ENCODE measurements at regions not wholly inside any gene's neighbourhood (a gene's known extent, or its start where the extent isn't known, plus 50 kb on each side); places are given as distances from the start of the nearest gene placed in this dataset.

- 27% methylated on average over 1 of the region's 1 CpG for WGBS (ENCODE audit: insufficient coverage)
- Histone ChIP-seq H3K4me3 (ENCODE audit: low read length) (no peak overlapping the region), H3K36me3 (ENCODE audit: control insufficient read depth, insufficient read depth, low read length) (no peaks in the 10 kb centered on the region), H3K4me1 (ENCODE audit: control insufficient read depth, insufficient read depth, low read length) (no peaks in the 10 kb centered on the region), H3K27ac (ENCODE audit: low read length) (no peak overlapping the region), H3K9me3 (replicated peaks; ENCODE audit: control insufficient read depth, low read depth, low read length) (peaks cover 4% of the 10 kb centered on the region), H3K27me3 (ENCODE audit: control insufficient read depth, insufficient read depth, low read length) (no peaks in the 10 kb centered on the region)
- DNase-seq, result no peak
These were observed 91.9 kb upstream of the TLR4 start for GRCh38 chr9:117612317-117612716.

- H3K27ac ChIP-seq (ENCODE audit: low read length), result no peak overlapping the region
- no peaks in the 10 kb centered on the region for H3K27me3 ChIP-seq (ENCODE audit: control insufficient read depth, insufficient read depth, low read length)
- no peaks in the 10 kb centered on the region for H3K4me1 ChIP-seq (ENCODE audit: control insufficient read depth, insufficient read depth, low read length)
- no peaks in the 10 kb centered on the region for H3K36me3 ChIP-seq (ENCODE audit: control insufficient read depth, insufficient read depth, low read length)
- DNase-seq, result no peak
- H3K4me3 ChIP-seq (ENCODE audit: low read length), result no peak overlapping the region
- peaks cover 7% of the 10 kb centered on the region for H3K9me3 ChIP-seq (replicated peaks; ENCODE audit: control insufficient read depth, low read depth, low read length)
- WGBS (ENCODE audit: insufficient coverage), result 43% methylated on average over 1 of the region's 2 CpGs
These were observed 106.2 kb upstream of the TLR4 start for GRCh38 chr9:117597977-117598376.

- no peaks in the 10 kb centered on the region for H3K27me3 ChIP-seq (ENCODE audit: control insufficient read depth, insufficient read depth, low read length)
- WGBS (ENCODE audit: insufficient coverage), result 33% methylated on average over 1 of the region's 2 CpGs
- no peak for DNase-seq
- H3K4me1 ChIP-seq (ENCODE audit: control insufficient read depth, insufficient read depth, low read length), result no peaks in the 10 kb centered on the region
- H3K27ac ChIP-seq (ENCODE audit: low read length), result no peak overlapping the region
- H3K9me3 ChIP-seq (replicated peaks; ENCODE audit: control insufficient read depth, low read depth, low read length), result peaks cover 9% of the 10 kb centered on the region
- H3K4me3 ChIP-seq (ENCODE audit: low read length), result no peak overlapping the region
- no peaks in the 10 kb centered on the region for H3K36me3 ChIP-seq (ENCODE audit: control insufficient read depth, insufficient read depth, low read length)
These were observed 107.5 kb upstream of the TLR4 start for GRCh38 chr9:117596678-117597077.

GRCh38 chr9:117595650-117596049 is 108.6 kb upstream of the TLR4 start:
- no peaks in the 10 kb centered on the region for H3K36me3 ChIP-seq (ENCODE audit: control insufficient read depth, insufficient read depth, low read length)
- no peaks in the 10 kb centered on the region for H3K4me1 ChIP-seq (ENCODE audit: control insufficient read depth, insufficient read depth, low read length)
- H3K9me3 ChIP-seq (replicated peaks; ENCODE audit: control insufficient read depth, low read depth, low read length), result peaks cover 7% of the 10 kb centered on the region
- no CpG with 5 or more reads among the region's 3 CpGs for WGBS (ENCODE audit: insufficient coverage)
- DNase-seq, result no peak
- H3K4me3 ChIP-seq (ENCODE audit: low read length), result no peak overlapping the region
- no peak overlapping the region for H3K27ac ChIP-seq (ENCODE audit: low read length)
- H3K27me3 ChIP-seq (ENCODE audit: control insufficient read depth, insufficient read depth, low read length), result no peaks in the 10 kb centered on the region

- WGBS (ENCODE audit: insufficient coverage), result no CpG with 5 or more reads among the region's 2 CpGs
These were observed 116.9 kb upstream of the TLR4 start for GRCh38 chr9:117587263-117587662.

GRCh38 chr9:117574099-117574498 is 130.1 kb upstream of the TLR4 start:
- Histone ChIP-seq H3K27ac (ENCODE audit: low read length) (no peak overlapping the region), H3K27me3 (ENCODE audit: control insufficient read depth, insufficient read depth, low read length) (no peaks in the 10 kb centered on the region), H3K4me3 (ENCODE audit: low read length) (no peak overlapping the region), H3K4me1 (ENCODE audit: control insufficient read depth, insufficient read depth, low read length) (no peaks in the 10 kb centered on the region), H3K36me3 (ENCODE audit: control insufficient read depth, insufficient read depth, low read length) (no peaks in the 10 kb centered on the region), H3K9me3 (replicated peaks; ENCODE audit: control insufficient read depth, low read depth, low read length) (no peaks in the 10 kb centered on the region)
- DNase-seq, result no peak
- WGBS (ENCODE audit: insufficient coverage), result 38% methylated on average over 2 of the region's 3 CpGs

More at GRCh38 chr9:117587263-117587662, 116.9 kb upstream of the TLR4 start:
- peaks cover 2% of the 10 kb centered on the region for H3K9me3 ChIP-seq (replicated peaks; ENCODE audit: control insufficient read depth, low read depth, low read length)
- H3K4me3 ChIP-seq (ENCODE audit: low read length), result no peak overlapping the region
- peak; percentile 33 for DNase-seq
- H3K4me1 ChIP-seq (ENCODE audit: control insufficient read depth, insufficient read depth, low read length), result no peaks in the 10 kb centered on the region
- H3K27me3 ChIP-seq (ENCODE audit: control insufficient read depth, insufficient read depth, low read length), result no peaks in the 10 kb centered on the region
- H3K27ac ChIP-seq (ENCODE audit: low read length), result no peak overlapping the region
- no peaks in the 10 kb centered on the region for H3K36me3 ChIP-seq (ENCODE audit: control insufficient read depth, insufficient read depth, low read length)

- no CpG with 5 or more reads among the region's 1 CpG for WGBS (ENCODE audit: insufficient coverage)
- Histone ChIP-seq H3K36me3 (ENCODE audit: control insufficient read depth, insufficient read depth, low read length) (no peaks in the 10 kb centered on the region), H3K9me3 (replicated peaks; ENCODE audit: control insufficient read depth, low read depth, low read length) (no peaks in the 10 kb centered on the region), H3K4me1 (ENCODE audit: control insufficient read depth, insufficient read depth, low read length) (no peaks in the 10 kb centered on the region), H3K27me3 (ENCODE audit: control insufficient read depth, insufficient read depth, low read length) (no peaks in the 10 kb centered on the region), H3K4me3 (ENCODE audit: low read length) (no peak overlapping the region), H3K27ac (ENCODE audit: low read length) (no peak overlapping the region)
- DNase-seq, result no peak
These were observed 139.4 kb upstream of the TLR4 start for GRCh38 chr9:117564839-117565238.

- no peak for DNase-seq
- Histone ChIP-seq H3K27me3 (ENCODE audit: control insufficient read depth, insufficient read depth, low read length) (no peaks in the 10 kb centered on the region), H3K36me3 (ENCODE audit: control insufficient read depth, insufficient read depth, low read length) (no peaks in the 10 kb centered on the region), H3K4me3 (ENCODE audit: low read length) (no peak overlapping the region), H3K27ac (ENCODE audit: low read length) (no peak overlapping the region), H3K4me1 (ENCODE audit: control insufficient read depth, insufficient read depth, low read length) (no peaks in the 10 kb centered on the region), H3K9me3 (replicated peaks; ENCODE audit: control insufficient read depth, low read depth, low read length) (no peaks in the 10 kb centered on the region)
- WGBS (ENCODE audit: insufficient coverage), result 50% methylated on average over 1 of the region's 2 CpGs
These were observed 142.4 kb upstream of the TLR4 start for GRCh38 chr9:117561761-117562160.

GRCh38 chr9:117555964-117556629 is 141.2 kb upstream of the ASTN2 start:
- 53% methylated on average over 2 of the region's 5 CpGs for WGBS (ENCODE audit: insufficient coverage)

GRCh38 chr9:117552811-117553210 is 138.0 kb upstream of the ASTN2 start:
- Histone ChIP-seq H3K27me3 (ENCODE audit: control insufficient read depth, insufficient read depth, low read length) (no peaks in the 10 kb centered on the region), H3K27ac (ENCODE audit: low read length) (no peak overlapping the region), H3K9me3 (replicated peaks; ENCODE audit: control insufficient read depth, low read depth, low read length) (no peaks in the 10 kb centered on the region), H3K36me3 (ENCODE audit: control insufficient read depth, insufficient read depth, low read length) (no peaks in the 10 kb centered on the region), H3K4me1 (ENCODE audit: control insufficient read depth, insufficient read depth, low read length) (no peaks in the 10 kb centered on the region), H3K4me3 (ENCODE audit: low read length) (no peak overlapping the region)
- DNase-seq, result no peak
- 38% methylated on average over 1 of the region's 2 CpGs for WGBS (ENCODE audit: insufficient coverage)

More at GRCh38 chr9:117555964-117556629, 141.2 kb upstream of the ASTN2 start:
- no peaks in the 10 kb centered on the region for H3K9me3 ChIP-seq (replicated peaks; ENCODE audit: control insufficient read depth, low read depth, low read length)
- H3K27ac ChIP-seq (ENCODE audit: low read length), result no peak overlapping the region
- H3K4me1 ChIP-seq (ENCODE audit: control insufficient read depth, insufficient read depth, low read length), result no peaks in the 10 kb centered on the region
- peak; percentile 2 for DNase-seq
- no peak overlapping the region for H3K4me3 ChIP-seq (ENCODE audit: low read length)
- H3K27me3 ChIP-seq (ENCODE audit: control insufficient read depth, insufficient read depth, low read length), result no peaks in the 10 kb centered on the region
- no peaks in the 10 kb centered on the region for H3K36me3 ChIP-seq (ENCODE audit: control insufficient read depth, insufficient read depth, low read length)

- no peaks in the 10 kb centered on the region for H3K27me3 ChIP-seq (ENCODE audit: control insufficient read depth, insufficient read depth, low read length)
- H3K4me1 ChIP-seq (ENCODE audit: control insufficient read depth, insufficient read depth, low read length), result no peaks in the 10 kb centered on the region
- no peak for DNase-seq
- no CpG with 5 or more reads among the region's 2 CpGs for whole genome bisulfite sequencing (ENCODE audit: insufficient coverage)
- no peak overlapping the region for H3K27ac ChIP-seq (ENCODE audit: low read length)
- no peaks in the 10 kb centered on the region for H3K36me3 ChIP-seq (ENCODE audit: control insufficient read depth, insufficient read depth, low read length)
- H3K4me3 ChIP-seq (ENCODE audit: low read length), result no peak overlapping the region
- no peaks in the 10 kb centered on the region for H3K9me3 ChIP-seq (replicated peaks; ENCODE audit: control insufficient read depth, low read depth, low read length)
These were observed 136.3 kb upstream of the ASTN2 start for GRCh38 chr9:117551171-117551570.

Data from muscle of leg (tissue), 3 donors.